WTC11 (cell line): ENCODE measurements at regions not wholly inside any gene's neighbourhood (a gene's known extent, or its start where the extent isn't known, plus 50 kb on each side); places are given as distances from the start of the nearest gene placed in this dataset.

Experiments
- ATAC-seq: fragments of 200-7000 bp; cut with Tn5 transposase; 2 replicates; pipeline ENCODE4 v1.10.0; 2021; ENCODE audit warnings: mild to moderate bottlenecking, moderate library complexity
- CTCF ChIA-PET: fragments of 300-600 bp; sonication (Branson Sonifier 250); formaldehyde crosslinking; loops from one replicate; lab custom pipeline; 2021; ENCODE audit warnings: antibody characterized with exemption; lab: Charles Lee
- POLR2A ChIA-PET: fragments of 350-600 bp; sonication (Branson Sonifier 250); formaldehyde crosslinking; loops from one replicate; lab custom pipeline; 2021; ENCODE audit warnings: antibody characterized with exemption; lab: Charles Lee
- DNase-seq: peaks from one replicate; pipeline ENCODE4 v3.0.0; 2021; ENCODE audit warnings: low spot score
- H3K27ac Mint-ChIP-seq: 2 replicates; pipeline ENCODE4 v1.8.0; 2021; ENCODE audit warnings: mixed read lengths
- H3K27me3 Mint-ChIP-seq: 2 replicates; pipeline ENCODE4 v1.8.0; 2021; ENCODE audit warnings: low read depth, mild to moderate bottlenecking, moderate library complexity, mixed read lengths
- H3K36me3 Mint-ChIP-seq: 2 replicates; pipeline ENCODE4 v1.8.0; 2021; ENCODE audit warnings: mixed read lengths
- H3K4me1 Mint-ChIP-seq: 2 replicates; pipeline ENCODE4 v1.8.0; 2022; ENCODE audit warnings: mixed read lengths
- H3K4me3 Mint-ChIP-seq: 2 replicates; pipeline ENCODE4 v1.8.0; 2021; ENCODE audit warnings: mild to moderate bottlenecking, moderate library complexity, mixed read lengths
- H3K9me3 Mint-ChIP-seq: 2 replicates; pipeline ENCODE4 v1.8.0; 2021; ENCODE audit warnings: mixed read lengths
- CBFB ChIP-seq: sonication (generic); formaldehyde crosslinking; IDR thresholded peaks from 2 replicates; pipeline ENCODE4 v1.8.1; 2022; ENCODE audit warnings: mild to moderate bottlenecking, low read depth, missing genetic modification reagents
- ESRRA ChIP-seq: sonication (generic); formaldehyde crosslinking; IDR thresholded peaks from 2 replicates; pipeline ENCODE4 v1.8.1; 2022; ENCODE audit warnings: mild to moderate bottlenecking, missing genetic modification reagents, borderline replicate concordance
- FOXJ3 ChIP-seq: sonication (generic); formaldehyde crosslinking; IDR thresholded peaks from 2 replicates; pipeline ENCODE4 v1.9.0; 2021; ENCODE audit warnings: missing genetic modification reagents, mild to moderate bottlenecking, borderline replicate concordance
- GTF2I ChIP-seq: fragments of 250-450 bp; sonication (Bioruptor Pico); conservative IDR thresholded peaks from 2 replicates; pipeline ENCODE4 v1.4.0; 2021; ENCODE audit warnings: mild to moderate bottlenecking
- MXD4 ChIP-seq: fragments of 250-450 bp; sonication (Bioruptor Pico); IDR thresholded peaks from 2 replicates; pipeline ENCODE4 v1.8.0; 2021; ENCODE audit warnings: mild to moderate bottlenecking, moderate library complexity, borderline replicate concordance
- NFATC4 ChIP-seq: fragments of 250-450 bp; sonication (Bioruptor Pico); IDR thresholded peaks from 2 replicates; pipeline ENCODE4 v1.9.0; 2021; ENCODE audit warnings: mild to moderate bottlenecking
- NR2C2 ChIP-seq: sonication (generic); formaldehyde crosslinking; IDR thresholded peaks from 2 replicates; pipeline ENCODE4 v1.8.0; 2022; ENCODE audit warnings: mild to moderate bottlenecking, missing genetic modification reagents
- PRRX2 ChIP-seq: fragments of 250-450 bp; sonication (Bioruptor Pico); IDR thresholded peaks from 2 replicates; pipeline ENCODE4 v1.8.0; 2021; ENCODE audit warnings: mild to moderate bottlenecking
- SOX15 ChIP-seq: fragments of 250-450 bp; sonication (Bioruptor Pico); IDR thresholded peaks from 2 replicates; pipeline ENCODE4 v1.9.0; 2021; ENCODE audit warnings: mild to moderate bottlenecking
- TP53 ChIP-seq: sonication (generic); formaldehyde crosslinking; IDR thresholded peaks from 2 replicates; pipeline ENCODE4 v1.8.1; 2023; ENCODE audit warnings: mild to moderate bottlenecking, missing genetic modification reagents
- ZBTB21 ChIP-seq: sonication (generic); formaldehyde crosslinking; IDR thresholded peaks from 2 replicates; pipeline ENCODE4 v1.8.1; 2023; ENCODE audit warnings: mild to moderate bottlenecking, missing genetic modification reagents, borderline replicate concordance
- ZNF121 ChIP-seq: sonication (generic); formaldehyde crosslinking; IDR thresholded peaks from 2 replicates; pipeline ENCODE4 v1.8.0; 2023; ENCODE audit warnings: missing genetic modification reagents
- ZNF138 ChIP-seq: sonication (generic); formaldehyde crosslinking; conservative IDR thresholded peaks from 2 replicates; pipeline ENCODE4 v1.8.1; 2022; ENCODE audit warnings: mild to moderate bottlenecking, moderate library complexity, missing genetic modification reagents
- ZNF423 ChIP-seq: fragments of 250-450 bp; sonication (Bioruptor Pico); IDR thresholded peaks from 2 replicates; pipeline ENCODE4 v2.1.2; 2022; ENCODE audit warnings: mild to moderate bottlenecking, moderate library complexity
- TF ChIP-seq, protein P1 (sequence below): sonication (generic); formaldehyde crosslinking; IDR thresholded peaks from 2 replicates; pipeline ENCODE4 v1.8.1; 2023; ENCODE audit warnings: mild to moderate bottlenecking, missing genetic modification reagents, moderate library complexity
- TF ChIP-seq, protein P2 (sequence below): sonication (generic); formaldehyde crosslinking; IDR thresholded peaks from 2 replicates; pipeline ENCODE4 v1.8.0; 2022; ENCODE audit warnings: mild to moderate bottlenecking, missing genetic modification reagents
- TF ChIP-seq, protein P3 (sequence below): sonication (generic); formaldehyde crosslinking; IDR thresholded peaks from 2 replicates; pipeline ENCODE4 v1.8.1; 2022; ENCODE audit warnings: mild to moderate bottlenecking, missing genetic modification reagents, moderate library complexity, borderline replicate concordance
- TF ChIP-seq, protein P4 (sequence below): fragments of 200-600 bp; IDR thresholded peaks from 2 replicates; pipeline ENCODE4 v1.8.0; 2022; ENCODE audit warnings: antibody characterized with exemption
- TF ChIP-seq, protein P5 (sequence below): sonication (generic); formaldehyde crosslinking; IDR thresholded peaks from 2 replicates; pipeline ENCODE4 v1.8.0; 2022; ENCODE audit warnings: missing genetic modification reagents
- TF ChIP-seq, protein P6 (sequence below): fragments of 250-450 bp; sonication (Bioruptor Pico); IDR thresholded peaks from 2 replicates; pipeline ENCODE4 v1.9.0; 2021; ENCODE audit warnings: mild to moderate bottlenecking

DNA sequence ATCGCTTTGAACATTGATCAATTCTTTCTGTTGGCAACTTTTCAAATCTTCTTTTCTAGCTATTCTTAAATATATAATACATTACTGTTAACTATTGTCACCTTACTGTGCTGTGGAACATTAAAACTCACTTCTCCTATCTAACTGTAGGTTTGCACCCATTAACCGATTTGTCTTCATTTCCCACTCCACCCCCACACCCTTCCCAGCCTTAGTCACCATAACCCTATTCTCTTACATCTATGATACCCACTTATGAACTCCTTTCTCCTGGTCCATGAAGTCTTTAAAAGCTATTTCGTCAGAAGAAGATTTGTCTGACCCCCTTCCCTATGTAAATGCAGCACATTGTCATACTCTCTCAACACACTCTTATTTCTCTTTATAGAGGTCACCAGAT is 993.4 kb upstream of the EEF2KMT start (continued):
- TF ChIP-seq ESRRA (no peak), MXD4 (CRISPR knock-in tag) (no peak), NFATC4 (CRISPR knock-in tag) (no peak)
- TF ChIP-seq, protein P1, sequence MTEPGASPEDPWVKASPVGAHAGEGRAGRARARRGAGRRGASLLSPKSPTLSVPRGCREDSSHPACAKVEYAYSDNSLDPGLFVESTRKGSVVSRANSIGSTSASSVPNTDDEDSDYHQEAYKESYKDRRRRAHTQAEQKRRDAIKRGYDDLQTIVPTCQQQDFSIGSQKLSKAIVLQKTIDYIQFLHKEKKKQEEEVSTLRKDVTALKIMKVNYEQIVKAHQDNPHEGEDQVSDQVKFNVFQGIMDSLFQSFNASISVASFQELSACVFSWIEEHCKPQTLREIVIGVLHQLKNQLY (CRISPR knock-in tag): no peak
- TF ChIP-seq, protein P2, sequence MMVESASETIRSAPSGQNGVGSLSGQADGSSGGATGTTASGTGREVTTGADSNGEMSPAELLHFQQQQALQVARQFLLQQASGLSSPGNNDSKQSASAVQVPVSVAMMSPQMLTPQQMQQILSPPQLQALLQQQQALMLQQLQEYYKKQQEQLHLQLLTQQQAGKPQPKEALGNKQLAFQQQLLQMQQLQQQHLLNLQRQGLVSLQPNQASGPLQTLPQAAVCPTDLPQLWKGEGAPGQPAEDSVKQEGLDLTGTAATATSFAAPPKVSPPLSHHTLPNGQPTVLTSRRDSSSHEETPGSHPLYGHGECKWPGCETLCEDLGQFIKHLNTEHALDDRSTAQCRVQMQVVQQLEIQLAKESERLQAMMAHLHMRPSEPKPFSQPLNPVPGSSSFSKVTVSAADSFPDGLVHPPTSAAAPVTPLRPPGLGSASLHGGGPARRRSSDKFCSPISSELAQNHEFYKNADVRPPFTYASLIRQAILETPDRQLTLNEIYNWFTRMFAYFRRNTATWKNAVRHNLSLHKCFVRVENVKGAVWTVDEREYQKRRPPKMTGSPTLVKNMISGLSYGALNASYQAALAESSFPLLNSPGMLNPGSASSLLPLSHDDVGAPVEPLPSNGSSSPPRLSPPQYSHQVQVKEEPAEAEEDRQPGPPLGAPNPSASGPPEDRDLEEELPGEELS (CRISPR knock-in tag): no peak
- TF ChIP-seq, protein P3, sequence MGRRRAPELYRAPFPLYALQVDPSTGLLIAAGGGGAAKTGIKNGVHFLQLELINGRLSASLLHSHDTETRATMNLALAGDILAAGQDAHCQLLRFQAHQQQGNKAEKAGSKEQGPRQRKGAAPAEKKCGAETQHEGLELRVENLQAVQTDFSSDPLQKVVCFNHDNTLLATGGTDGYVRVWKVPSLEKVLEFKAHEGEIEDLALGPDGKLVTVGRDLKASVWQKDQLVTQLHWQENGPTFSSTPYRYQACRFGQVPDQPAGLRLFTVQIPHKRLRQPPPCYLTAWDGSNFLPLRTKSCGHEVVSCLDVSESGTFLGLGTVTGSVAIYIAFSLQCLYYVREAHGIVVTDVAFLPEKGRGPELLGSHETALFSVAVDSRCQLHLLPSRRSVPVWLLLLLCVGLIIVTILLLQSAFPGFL (CRISPR knock-in tag): no peak
- TF ChIP-seq, all 79 proteins: peak for 0

DNA sequence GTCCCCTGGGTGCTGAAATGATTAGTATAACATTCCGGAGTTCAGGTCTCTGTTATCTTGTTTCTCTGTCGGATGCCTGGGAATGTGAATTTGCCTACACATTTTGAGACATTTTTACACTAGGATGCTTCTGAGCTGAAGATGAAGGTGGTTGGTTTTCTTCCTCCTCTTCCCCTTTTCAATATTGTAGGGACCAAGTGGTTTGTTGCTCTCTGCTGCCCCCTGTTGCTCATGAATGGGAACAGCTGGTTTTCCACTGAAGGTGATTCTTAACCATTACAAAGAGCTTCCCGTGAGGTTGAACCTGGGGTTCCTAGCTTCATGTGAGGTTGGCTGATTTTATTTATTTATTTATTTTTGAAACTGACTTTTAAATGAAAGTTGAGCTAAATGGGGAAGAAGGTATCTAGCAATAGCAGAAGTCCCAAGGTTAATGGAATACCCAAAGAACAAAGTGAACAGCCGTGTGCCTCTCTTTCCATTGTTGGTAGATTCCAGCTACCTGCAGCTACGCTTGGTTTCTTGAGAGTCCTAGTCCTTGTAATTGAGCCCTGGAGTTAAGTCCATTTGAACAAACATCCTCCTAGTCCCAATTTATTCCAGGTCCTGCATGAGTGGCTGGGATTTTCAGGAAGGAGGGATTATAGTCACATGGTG is 983.9 kb upstream of the EEF2KMT start:
- H3K9me3 Mint-ChIP-seq: peaks cover 85% of the 10 kb centered on the region
- DNase-seq (peak; percentile 9), ATAC-seq (no peak)
- peaks cover 10% of the 10 kb centered on the region; the same call in 1 of the 2 replicates for H3K27me3 Mint-ChIP-seq
- H3K27ac Mint-ChIP-seq: no peak overlapping the region
- no peak overlapping the region for H3K4me3 Mint-ChIP-seq
- TF ChIP-seq TP53 (CRISPR knock-in tag): no peak
- TF ChIP-seq, protein P4, sequence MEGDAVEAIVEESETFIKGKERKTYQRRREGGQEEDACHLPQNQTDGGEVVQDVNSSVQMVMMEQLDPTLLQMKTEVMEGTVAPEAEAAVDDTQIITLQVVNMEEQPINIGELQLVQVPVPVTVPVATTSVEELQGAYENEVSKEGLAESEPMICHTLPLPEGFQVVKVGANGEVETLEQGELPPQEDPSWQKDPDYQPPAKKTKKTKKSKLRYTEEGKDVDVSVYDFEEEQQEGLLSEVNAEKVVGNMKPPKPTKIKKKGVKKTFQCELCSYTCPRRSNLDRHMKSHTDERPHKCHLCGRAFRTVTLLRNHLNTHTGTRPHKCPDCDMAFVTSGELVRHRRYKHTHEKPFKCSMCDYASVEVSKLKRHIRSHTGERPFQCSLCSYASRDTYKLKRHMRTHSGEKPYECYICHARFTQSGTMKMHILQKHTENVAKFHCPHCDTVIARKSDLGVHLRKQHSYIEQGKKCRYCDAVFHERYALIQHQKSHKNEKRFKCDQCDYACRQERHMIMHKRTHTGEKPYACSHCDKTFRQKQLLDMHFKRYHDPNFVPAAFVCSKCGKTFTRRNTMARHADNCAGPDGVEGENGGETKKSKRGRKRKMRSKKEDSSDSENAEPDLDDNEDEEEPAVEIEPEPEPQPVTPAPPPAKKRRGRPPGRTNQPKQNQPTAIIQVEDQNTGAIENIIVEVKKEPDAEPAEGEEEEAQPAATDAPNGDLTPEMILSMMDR: peak; percentile 32; the same call in 1 of the 2 replicates
- peaks cover 79% of the 10 kb centered on the region for H3K36me3 Mint-ChIP-seq
- H3K4me1 Mint-ChIP-seq: no peaks in the 10 kb centered on the region
- ChIA-PET POLR2A (no interaction called here), CTCF (interaction anchor here (0.5 to 1.2 kb wide), 7 partner anchors 60 to 562 kb away, joined by 3 to 5 read pairs (median 4); no protein-coding TSS in a partner anchor)

DNA sequence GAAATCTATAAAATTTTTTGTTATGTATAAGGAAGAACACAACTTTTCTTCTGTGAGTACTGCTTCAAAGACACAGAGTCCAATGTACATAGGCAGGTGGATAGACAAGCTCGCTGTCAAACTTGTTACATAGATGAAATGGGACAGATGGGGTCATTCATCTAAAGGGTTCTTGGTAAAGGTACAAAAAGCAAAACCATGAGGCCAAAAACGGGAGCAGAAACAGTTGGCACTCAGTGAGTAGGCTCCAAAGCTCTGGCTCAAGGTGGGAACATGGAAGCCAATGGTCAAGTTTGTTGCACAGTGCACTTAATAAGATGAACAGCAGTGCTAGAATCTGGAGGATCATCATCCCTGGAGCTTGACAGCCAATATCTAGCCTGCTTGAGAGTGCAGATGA is 979.0 kb upstream of the EEF2KMT start:
- ChIA-PET POLR2A (no interaction called here), CTCF (no interaction called here)
- Mint-ChIP-seq H3K27ac (no peak overlapping the region), H3K27me3 (peaks cover 7% of the 10 kb centered on the region), H3K9me3 (peaks cover 69% of the 10 kb centered on the region), H3K4me3 (no peak overlapping the region), H3K4me1 (no peaks in the 10 kb centered on the region), H3K36me3 (peaks cover 66% of the 10 kb centered on the region)
- DNase-seq (no peak), ATAC-seq (no peak)
- TF ChIP-seq CBFB (CRISPR knock-in tag) (no peak), GTF2I (CRISPR knock-in tag) (no peak), FOXJ3 (CRISPR knock-in tag) (no peak), PRRX2 (CRISPR knock-in tag) (no peak), ZBTB21 (no peak), NR2C2 (CRISPR knock-in tag) (no peak), ZNF423 (CRISPR knock-in tag) (no peak), SOX15 (CRISPR knock-in tag) (no peak), NFATC4 (CRISPR knock-in tag) (no peak), ZNF121 (CRISPR knock-in tag) (no peak), ZNF138 (CRISPR knock-in tag) (no peak), TP53 (CRISPR knock-in tag) (no peak)
- TF ChIP-seq, protein P5, sequence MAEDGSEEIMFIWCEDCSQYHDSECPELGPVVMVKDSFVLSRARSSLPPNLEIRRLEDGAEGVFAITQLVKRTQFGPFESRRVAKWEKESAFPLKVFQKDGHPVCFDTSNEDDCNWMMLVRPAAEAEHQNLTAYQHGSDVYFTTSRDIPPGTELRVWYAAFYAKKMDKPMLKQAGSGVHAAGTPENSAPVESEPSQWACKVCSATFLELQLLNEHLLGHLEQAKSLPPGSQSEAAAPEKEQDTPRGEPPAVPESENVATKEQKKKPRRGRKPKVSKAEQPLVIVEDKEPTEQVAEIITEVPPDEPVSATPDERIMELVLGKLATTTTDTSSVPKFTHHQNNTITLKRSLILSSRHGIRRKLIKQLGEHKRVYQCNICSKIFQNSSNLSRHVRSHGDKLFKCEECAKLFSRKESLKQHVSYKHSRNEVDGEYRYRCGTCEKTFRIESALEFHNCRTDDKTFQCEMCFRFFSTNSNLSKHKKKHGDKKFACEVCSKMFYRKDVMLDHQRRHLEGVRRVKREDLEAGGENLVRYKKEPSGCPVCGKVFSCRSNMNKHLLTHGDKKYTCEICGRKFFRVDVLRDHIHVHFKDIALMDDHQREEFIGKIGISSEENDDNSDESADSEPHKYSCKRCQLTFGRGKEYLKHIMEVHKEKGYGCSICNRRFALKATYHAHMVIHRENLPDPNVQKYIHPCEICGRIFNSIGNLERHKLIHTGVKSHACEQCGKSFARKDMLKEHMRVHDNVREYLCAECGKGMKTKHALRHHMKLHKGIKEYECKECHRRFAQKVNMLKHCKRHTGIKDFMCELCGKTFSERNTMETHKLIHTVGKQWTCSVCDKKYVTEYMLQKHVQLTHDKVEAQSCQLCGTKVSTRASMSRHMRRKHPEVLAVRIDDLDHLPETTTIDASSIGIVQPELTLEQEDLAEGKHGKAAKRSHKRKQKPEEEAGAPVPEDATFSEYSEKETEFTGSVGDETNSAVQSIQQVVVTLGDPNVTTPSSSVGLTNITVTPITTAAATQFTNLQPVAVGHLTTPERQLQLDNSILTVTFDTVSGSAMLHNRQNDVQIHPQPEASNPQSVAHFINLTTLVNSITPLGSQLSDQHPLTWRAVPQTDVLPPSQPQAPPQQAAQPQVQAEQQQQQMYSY: no peak
- TF ChIP-seq, protein P3 (CRISPR knock-in tag): no peak
- TF ChIP-seq, protein P6, sequence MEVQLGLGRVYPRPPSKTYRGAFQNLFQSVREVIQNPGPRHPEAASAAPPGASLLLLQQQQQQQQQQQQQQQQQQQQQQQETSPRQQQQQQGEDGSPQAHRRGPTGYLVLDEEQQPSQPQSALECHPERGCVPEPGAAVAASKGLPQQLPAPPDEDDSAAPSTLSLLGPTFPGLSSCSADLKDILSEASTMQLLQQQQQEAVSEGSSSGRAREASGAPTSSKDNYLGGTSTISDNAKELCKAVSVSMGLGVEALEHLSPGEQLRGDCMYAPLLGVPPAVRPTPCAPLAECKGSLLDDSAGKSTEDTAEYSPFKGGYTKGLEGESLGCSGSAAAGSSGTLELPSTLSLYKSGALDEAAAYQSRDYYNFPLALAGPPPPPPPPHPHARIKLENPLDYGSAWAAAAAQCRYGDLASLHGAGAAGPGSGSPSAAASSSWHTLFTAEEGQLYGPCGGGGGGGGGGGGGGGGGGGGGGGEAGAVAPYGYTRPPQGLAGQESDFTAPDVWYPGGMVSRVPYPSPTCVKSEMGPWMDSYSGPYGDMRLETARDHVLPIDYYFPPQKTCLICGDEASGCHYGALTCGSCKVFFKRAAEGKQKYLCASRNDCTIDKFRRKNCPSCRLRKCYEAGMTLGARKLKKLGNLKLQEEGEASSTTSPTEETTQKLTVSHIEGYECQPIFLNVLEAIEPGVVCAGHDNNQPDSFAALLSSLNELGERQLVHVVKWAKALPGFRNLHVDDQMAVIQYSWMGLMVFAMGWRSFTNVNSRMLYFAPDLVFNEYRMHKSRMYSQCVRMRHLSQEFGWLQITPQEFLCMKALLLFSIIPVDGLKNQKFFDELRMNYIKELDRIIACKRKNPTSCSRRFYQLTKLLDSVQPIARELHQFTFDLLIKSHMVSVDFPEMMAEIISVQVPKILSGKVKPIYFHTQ (CRISPR knock-in tag): no peak
